ENCODE measurements at regions not wholly inside any gene's neighbourhood (a gene's known extent, or its start where the extent isn't known, plus 50 kb on each side); places are given as distances from the start of the nearest gene placed in this dataset.

- ATAC-seq (no peak), DNase-seq (ENCODE audit: low spot score) (no peak)
Measured at GRCh38 chr10:131683281-131683861, 217.4 kb upstream of the PPP2R2D start.

DNA sequence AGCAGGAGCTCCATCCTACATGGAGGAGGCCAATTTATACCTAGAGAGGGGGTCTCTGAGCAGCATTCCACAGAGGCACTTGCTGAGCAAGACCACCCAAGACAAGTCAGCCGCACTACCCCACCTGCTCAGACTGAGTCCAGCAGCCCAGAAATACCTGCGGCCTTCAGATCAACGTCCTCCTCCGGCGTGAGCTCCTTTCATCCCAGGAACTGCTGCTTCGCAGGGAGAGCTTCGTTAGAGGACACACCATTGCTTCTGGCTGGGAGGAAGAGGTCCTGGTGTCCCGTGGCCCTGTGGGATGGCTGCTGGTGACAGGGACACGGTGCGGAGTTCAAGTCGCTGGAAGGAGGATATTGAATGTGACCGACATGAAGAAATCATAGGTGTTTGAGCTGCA is 216.9 kb upstream of the PPP2R2D start:
- DNase-seq (ENCODE audit: low spot score) (no peak), ATAC-seq (no peak)

- ATAC-seq (no peak), DNase-seq (ENCODE audit: low spot score) (no peak)
Measured at GRCh38 chr10:131685007-131685406, 215.8 kb upstream of the PPP2R2D start.

DNA sequence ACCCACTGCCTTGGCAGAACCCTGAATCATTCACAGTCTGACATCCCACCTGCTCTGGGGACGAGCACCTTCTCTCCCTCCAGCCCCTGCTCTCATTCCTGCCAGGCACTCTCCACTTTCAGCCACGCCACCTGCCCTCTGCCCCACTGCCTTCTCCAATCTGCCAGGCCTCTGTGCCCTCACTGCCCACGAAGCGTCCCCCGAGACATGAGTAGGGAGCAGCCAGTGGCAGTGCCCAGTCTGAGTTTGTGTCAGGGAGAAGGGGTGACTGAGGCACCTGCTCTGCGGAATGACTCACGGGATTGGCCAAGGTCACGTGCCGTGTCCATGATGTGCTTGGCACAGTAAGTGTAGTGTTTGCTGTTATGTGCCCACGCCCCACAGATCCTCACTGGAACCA is 215.2 kb upstream of the PPP2R2D start:
- no peak for DNase-seq (ENCODE audit: low spot score)
- ATAC-seq: no peak

DNA sequence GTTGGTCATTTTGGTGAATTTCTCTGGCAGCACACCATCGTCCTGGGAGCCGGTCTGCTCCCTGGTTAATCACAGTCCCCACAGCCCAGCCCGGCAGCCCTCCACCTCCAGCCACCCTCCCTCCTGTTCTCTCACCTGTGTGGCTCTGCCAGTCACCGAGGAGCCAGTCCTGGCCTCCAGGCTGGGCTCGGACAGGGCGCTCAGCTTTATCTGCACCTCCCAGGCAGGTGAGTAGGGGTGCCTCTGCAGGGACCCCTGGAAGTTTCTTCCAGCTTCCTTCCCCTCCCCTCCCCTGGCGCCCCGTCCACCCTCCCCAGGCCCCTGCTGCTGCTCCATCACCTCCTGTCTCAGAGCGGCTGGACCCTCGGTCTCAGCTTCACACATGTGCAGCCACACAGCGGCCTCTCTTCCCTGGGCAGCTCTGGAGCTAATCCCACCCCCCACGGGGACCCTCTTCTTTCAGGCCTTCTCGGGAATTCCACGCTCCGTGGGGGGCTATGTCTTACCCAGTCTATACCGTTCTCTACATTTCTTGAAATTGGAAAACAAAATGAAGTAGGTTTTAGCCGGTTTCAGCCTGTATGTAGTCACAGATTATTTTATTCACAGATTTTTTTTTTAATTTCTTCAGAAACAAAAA is 213.9 kb upstream of the PPP2R2D start:
- no peak for DNase-seq (ENCODE audit: low spot score)

DNA sequence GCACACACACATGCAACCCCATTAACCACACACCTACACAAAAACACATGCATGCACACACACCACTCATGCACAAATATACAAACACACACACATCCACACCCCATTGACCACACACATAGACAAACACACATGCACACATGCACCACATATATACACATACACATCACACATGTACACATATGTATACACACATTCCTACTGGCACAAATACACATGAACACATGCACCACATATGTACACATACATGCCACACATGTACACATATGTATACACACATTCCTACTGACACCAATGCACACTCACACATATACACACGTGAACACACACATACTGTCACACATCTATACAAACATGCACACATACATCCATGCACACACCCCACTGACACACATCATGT is 212.5 kb upstream of the PPP2R2D start:
- ATAC-seq: no peak
- DNase-seq (ENCODE audit: low spot score): no peak

More for the DNA sequence above, 213.9 kb upstream of the PPP2R2D start:
- no peak for ATAC-seq

GRCh38 chr10:131689016-131689415 is 211.8 kb upstream of the PPP2R2D start:
- no peak for ATAC-seq
- DNase-seq (ENCODE audit: low spot score): no peak

- DNase-seq (ENCODE audit: low spot score): no peak
- ATAC-seq: no peak
Measured at GRCh38 chr10:131689486-131689885, 211.3 kb upstream of the PPP2R2D start.

DNA sequence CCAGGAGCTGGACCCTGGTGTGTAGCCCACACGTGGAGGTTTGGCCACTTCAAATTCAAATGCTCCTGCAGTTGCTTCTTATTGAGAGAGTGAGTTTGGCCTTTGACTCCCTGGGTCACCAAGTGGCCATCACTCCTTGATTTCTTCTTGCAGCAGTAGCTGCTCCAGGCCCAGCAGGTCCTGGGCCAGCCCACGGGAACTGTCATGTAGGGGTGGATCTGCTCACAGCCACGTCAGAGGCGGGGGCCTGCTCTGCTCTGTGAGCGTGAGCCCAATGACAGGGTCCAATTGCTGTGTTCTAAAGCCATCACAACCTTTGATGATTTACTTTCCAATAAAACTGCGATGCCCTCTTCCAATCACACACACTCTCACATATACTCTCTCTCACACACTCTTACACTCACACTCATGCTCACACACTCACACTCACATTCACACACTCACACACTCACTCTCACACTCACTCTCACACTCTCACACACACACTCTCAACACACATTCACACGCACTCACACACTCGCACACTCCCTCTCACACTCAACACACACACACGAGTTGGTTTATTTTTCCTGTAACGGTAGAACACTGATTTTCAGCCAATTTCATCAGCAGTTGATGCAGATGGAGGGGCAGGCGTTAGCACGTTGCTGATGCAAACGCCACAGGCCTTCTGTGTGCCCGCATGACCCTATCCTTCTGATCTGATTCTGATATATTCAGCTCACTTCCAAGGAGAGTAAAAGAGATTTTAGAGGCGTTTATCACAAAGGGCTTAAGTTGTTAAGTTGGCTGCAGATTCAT is 210.7 kb upstream of the PPP2R2D start:
- no peak for DNase-seq (ENCODE audit: low spot score)
- ATAC-seq: no peak

DNA sequence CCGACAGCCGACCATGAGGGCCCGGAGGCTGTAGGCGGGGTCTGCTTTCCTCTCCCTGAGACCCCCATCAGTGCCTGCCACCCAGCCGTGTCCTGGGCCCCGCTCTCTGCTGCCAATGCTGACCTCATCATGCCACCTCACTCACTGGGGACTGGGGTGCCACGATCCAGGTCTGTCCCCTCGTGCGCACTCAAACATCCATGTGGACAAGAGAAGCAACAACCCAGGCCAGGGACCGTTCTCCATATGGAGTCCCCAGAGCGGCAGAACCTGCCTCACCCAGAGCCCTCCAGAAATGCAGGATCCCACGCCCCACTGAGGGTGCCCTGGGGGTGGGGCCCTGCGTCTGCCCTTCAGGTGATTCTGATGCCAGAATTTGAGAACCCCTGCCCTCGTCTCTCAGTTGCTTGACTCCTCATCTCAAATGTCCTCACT is 210.0 kb upstream of the PPP2R2D start:
- no peak for DNase-seq (ENCODE audit: low spot score)
- ATAC-seq: no peak

- ATAC-seq (no peak), DNase-seq (ENCODE audit: low spot score) (no peak)
Measured at GRCh38 chr10:131691481-131692090, 209.2 kb upstream of the PPP2R2D start.

- DNase-seq (ENCODE audit: low spot score) (no peak), ATAC-seq (no peak)
Measured at GRCh38 chr10:131692176-131692575, 208.6 kb upstream of the PPP2R2D start.

- DNase-seq (ENCODE audit: low spot score): no peak
- no peak for ATAC-seq
Measured at GRCh38 chr10:131692686-131693334, 208.0 kb upstream of the PPP2R2D start.

DNA sequence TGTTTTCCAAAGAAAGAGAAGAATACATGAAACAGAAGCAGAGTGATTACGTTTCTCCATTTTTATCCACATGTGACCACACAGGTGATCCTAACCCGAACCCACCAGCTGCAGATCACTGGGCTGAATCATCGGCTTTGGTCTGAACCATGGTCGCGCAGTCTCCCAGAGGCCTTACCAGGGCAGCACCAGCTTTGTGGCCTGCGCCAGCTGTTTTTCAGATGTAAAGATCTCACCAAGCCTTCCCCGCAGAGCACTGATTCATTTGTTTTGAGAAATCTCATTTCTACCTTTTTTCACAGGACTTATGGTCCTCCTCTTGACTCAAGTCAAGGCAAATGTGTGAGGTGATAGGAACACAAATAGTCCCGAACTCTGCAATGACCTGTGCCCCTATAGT is 207.0 kb upstream of the PPP2R2D start:
- DNase-seq (ENCODE audit: low spot score) (no peak), ATAC-seq (no peak)

DNA sequence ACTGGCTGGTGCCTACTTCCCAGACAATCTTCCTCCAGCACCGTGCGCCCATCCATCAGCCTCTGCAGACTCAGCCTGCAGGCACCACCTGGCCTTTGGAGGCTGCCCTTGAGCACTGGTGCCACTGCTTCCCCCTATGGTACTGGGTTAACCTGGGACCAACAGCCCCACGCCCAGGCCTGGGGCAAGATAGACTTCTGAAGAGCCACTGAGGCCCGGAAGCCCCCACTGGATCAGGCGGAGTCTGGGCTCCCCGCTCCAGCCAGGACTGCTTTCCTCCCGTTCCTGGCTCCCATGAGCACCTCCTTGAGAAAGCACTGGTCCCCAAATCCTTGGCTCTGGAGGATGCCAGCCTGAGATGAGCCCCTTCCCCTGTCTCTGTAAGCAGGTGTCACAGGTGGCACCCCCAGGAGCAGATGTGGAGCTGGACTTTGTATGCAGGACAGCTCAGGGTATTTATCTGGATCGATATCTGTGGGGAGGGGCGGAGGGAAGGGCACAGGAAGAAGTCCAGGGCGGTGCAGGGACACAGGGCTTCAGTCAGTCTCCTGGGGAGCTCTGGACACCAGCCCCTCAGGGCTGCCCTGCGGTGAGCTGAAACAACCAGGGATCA is 206.5 kb upstream of the PPP2R2D start:
- DNase-seq (ENCODE audit: low spot score) (peak; percentile 22), ATAC-seq (no peak)

- DNase-seq (ENCODE audit: low spot score): peak; percentile 22
- no peak for ATAC-seq
Measured at GRCh38 chr10:131694781-131695495, 205.9 kb upstream of the PPP2R2D start.

GRCh38 chr10:131695496-131696165 is 205.2 kb upstream of the PPP2R2D start:
- no peak for ATAC-seq
- peak; percentile 37 for DNase-seq (ENCODE audit: low spot score)

GRCh38 chr10:131697476-131698128 is 203.2 kb upstream of the PPP2R2D start:
- peak; percentile 12 for DNase-seq (ENCODE audit: low spot score)
- no peak for ATAC-seq

DNA sequence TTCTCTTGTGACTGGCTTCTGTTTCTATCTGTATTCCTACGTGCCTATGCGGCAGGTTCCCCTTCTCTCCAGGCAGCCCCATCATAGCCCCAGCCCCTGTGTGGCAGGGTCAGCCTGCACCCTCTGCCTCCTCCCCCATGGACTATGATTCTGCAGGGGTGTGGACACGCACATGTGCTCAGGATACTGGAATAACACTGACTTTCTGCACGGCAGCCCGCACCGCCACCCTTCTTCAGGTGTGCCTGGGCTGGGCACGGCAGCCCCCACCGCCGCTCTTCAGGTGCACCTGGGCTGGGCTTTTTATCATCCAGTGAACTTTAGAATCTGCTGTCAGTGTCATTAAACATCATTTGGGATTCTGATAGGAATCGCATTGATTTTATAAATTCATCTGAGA is 202.6 kb upstream of the PPP2R2D start:
- no peak for ATAC-seq
- peak; percentile 14 for DNase-seq (ENCODE audit: low spot score)

Measured in left lobe of liver (tissue), 2 donors.